ENCODE measurements at regions not wholly inside any gene's neighbourhood (a gene's known extent, or its start where the extent isn't known, plus 50 kb on each side); places are given as distances from the start of the nearest gene placed in this dataset.

GRCh38 chr10:131726076-131726880, 174.5 kb upstream of the PPP2R2D start:
- DNase-seq: no peak

GRCh38 chr10:131726967-131727366, 173.8 kb upstream of the PPP2R2D start:
- DNase-seq: no peak

GRCh38 chr10:131727560-131727959, 173.2 kb upstream of the PPP2R2D start:
- DNase-seq: no peak

GRCh38 chr10:131728286-131729228, 172.3 kb upstream of the PPP2R2D start:
- DNase-seq: no peak

- DNase-seq: no peak
Observed at GRCh38 chr10:131729361-131729760, 171.4 kb upstream of the PPP2R2D start.

- no peak for DNase-seq
Observed at GRCh38 chr10:131729938-131730660, 170.7 kb upstream of the PPP2R2D start.

- no peak for DNase-seq
Observed at GRCh38 chr10:131730771-131731497, 169.9 kb upstream of the PPP2R2D start.

- DNase-seq: no peak
Observed at GRCh38 chr10:131731780-131732630, 168.8 kb upstream of the PPP2R2D start.

GRCh38 chr10:131732631-131733127, 168.1 kb upstream of the PPP2R2D start:
- no peak for DNase-seq

GRCh38 chr10:131733596-131733995, 167.2 kb upstream of the PPP2R2D start:
- no peak for DNase-seq

- DNase-seq: no peak
Observed at GRCh38 chr10:131735577-131735976, 165.2 kb upstream of the PPP2R2D start.

- DNase-seq: no peak
Observed at GRCh38 chr10:131736321-131736980, 164.4 kb upstream of the PPP2R2D start.

- no peak for DNase-seq
Observed at GRCh38 chr10:131737543-131738395, 163.0 kb upstream of the PPP2R2D start.

GRCh38 chr10:131738396-131738735, 162.4 kb upstream of the PPP2R2D start:
- DNase-seq: no peak

- no peak for DNase-seq
Observed at GRCh38 chr10:131739206-131739605, 161.6 kb upstream of the PPP2R2D start.

- DNase-seq: no peak
Observed at GRCh38 chr10:131742500-131742951, 158.3 kb upstream of the PPP2R2D start.

- DNase-seq: no peak
Observed at GRCh38 chr10:131743190-131744151, 157.3 kb upstream of the PPP2R2D start.

- no peak for DNase-seq
Observed at GRCh38 chr10:131744346-131744745, 156.5 kb upstream of the PPP2R2D start.
